LNCAP (cell line): ENCODE measurements at regions not wholly inside any gene's neighbourhood (a gene's known extent, or its start where the extent isn't known, plus 50 kb on each side); places are given as distances from the start of the nearest gene placed in this dataset.

Experiments
- TF ChIP-seq, protein P1 (sequence below): fragments of 450-650 bp; IDR thresholded peaks from 2 replicates; pipeline ENCODE4 v1.5.1; 2017; ENCODE audit warnings: mild to moderate bottlenecking

DNA sequence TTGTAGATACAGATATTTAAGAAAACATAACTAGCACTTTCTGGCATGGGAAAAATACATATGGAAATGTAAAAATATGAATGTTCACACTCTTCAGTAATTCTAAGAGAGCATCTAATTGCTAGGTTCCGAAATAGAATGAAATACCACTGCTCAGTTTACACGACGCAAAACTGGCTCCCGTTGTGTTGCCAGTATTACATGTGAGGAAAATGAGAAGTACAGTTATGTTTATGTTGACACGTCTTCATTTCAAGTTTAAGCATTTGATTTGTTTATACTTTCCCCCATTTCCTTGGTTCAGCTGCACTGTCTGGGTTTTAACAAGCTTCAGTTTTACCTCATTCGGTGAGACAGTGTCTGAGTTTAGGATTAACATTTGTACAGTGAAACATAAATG is 275.8 kb upstream of the SEMA3D start:
- TF ChIP-seq, protein P1, sequence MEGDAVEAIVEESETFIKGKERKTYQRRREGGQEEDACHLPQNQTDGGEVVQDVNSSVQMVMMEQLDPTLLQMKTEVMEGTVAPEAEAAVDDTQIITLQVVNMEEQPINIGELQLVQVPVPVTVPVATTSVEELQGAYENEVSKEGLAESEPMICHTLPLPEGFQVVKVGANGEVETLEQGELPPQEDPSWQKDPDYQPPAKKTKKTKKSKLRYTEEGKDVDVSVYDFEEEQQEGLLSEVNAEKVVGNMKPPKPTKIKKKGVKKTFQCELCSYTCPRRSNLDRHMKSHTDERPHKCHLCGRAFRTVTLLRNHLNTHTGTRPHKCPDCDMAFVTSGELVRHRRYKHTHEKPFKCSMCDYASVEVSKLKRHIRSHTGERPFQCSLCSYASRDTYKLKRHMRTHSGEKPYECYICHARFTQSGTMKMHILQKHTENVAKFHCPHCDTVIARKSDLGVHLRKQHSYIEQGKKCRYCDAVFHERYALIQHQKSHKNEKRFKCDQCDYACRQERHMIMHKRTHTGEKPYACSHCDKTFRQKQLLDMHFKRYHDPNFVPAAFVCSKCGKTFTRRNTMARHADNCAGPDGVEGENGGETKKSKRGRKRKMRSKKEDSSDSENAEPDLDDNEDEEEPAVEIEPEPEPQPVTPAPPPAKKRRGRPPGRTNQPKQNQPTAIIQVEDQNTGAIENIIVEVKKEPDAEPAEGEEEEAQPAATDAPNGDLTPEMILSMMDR, result no peak

DNA sequence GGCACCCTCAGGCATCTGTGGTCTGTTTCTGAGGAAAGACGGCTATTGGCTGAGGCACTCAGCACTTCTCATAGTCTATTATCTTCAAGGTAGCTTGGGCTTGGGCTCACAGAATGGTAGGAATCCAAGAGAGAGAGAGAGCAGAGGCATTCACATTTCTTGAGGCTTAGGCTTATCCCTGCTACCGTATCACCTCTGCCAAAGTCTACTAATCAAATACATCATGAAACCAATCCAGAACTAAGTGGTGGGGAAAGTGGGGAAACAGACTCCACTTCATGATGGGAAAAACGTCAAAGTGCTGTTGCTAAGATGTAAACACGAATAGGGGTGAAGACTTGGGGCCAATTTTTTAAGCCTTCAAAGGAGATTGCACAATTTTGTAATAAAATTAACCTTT is 271.1 kb upstream of the SEMA3D start:
- TF ChIP-seq, protein P1, result no peak

DNA sequence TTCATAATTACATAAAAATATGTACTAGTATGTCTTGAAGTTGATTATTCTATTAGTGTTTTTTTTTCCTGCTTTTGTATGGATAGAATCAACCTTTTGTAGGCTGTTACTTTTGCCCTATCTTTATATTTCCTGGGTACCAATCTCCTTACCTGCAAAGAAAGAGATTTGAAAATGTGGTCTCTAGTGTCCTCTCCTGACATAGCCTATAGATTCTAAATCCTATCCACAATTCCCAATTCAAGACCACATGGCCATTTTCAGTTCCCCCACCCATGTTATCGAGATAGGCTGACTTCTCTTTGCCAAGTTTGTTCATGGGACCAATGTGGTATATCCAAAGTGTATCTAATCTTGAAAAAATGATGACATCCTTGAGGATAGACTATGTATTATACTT is 269.4 kb upstream of the SEMA3D start:
- TF ChIP-seq, protein P1, result no peak

DNA sequence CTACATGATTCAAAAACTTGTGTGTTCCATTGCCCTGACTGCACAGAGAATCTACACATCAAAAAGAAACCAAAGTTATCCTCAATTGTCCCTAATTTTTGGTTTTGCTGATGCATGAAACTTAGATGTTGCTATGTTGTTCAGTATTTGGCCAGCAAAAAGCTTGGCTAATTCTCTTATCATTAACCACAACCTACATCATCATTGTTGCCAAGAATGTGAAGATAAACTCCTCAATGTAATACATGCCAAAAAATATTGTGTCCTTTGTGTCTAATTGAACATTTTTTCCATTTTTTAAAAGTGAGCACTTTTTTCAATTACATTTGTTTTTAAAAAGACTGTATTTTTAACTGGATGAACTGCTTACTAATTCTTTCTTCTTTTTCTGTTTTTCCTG is 268.0 kb upstream of the SEMA3D start:
- TF ChIP-seq, protein P1, result no peak

DNA sequence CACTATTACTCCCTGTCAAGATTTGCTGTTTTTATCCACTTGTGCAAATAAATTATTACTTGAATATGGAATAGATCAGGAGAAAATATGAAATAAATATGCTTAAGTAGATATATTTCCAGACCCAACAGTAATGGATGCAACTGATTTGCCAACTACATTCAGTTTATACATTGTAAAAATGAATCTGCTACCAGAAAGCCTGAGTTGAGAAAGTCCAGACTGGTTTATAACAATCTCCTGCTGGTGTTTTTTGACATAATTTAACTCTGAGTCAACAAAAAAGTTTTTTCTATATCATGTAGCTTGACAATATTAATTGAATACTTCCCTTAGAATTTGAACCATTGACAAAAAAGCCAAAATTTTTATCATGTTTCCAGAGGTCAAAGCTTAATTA is 265.8 kb upstream of the SEMA3D start:
- TF ChIP-seq, protein P1, result no peak

DNA sequence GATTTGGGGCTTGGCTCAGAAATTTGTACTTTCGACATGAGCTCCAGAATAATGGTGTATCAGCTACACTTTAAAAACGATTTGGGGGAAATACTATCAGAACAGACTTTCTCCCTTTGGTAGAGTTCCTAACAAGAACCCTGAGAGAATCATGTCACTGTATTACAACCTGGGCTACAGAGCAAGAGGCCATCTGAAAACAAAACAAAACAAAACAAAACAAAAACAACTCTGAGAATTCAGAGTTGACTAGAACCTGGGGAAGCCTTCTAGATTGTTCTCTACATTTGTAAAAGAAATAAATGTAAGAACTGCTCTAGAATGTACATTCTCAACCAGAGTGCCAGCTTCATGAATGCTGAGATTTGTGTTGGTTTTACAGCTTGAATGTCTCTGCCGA is 262.6 kb upstream of the SEMA3D start:
- TF ChIP-seq, protein P1, result no peak

DNA sequence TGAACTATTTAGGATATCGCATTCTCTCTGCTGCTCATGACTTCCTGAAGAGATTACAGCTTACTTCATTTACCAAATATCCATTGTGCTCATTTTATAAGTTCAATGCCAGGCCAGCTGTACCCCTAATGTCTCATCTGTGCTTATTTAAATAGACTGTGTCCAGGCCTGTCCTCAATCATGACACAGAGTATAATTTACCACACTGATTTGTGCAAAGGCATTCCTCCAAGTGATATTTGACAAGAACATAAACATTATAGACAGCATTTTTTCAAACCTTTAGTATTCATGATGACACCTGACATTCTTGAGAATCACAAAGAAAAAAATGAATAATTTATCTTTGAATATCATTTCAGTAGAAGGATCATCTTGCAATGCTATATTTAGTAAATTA is 260.1 kb upstream of the SEMA3D start:
- TF ChIP-seq, protein P1, result no peak

DNA sequence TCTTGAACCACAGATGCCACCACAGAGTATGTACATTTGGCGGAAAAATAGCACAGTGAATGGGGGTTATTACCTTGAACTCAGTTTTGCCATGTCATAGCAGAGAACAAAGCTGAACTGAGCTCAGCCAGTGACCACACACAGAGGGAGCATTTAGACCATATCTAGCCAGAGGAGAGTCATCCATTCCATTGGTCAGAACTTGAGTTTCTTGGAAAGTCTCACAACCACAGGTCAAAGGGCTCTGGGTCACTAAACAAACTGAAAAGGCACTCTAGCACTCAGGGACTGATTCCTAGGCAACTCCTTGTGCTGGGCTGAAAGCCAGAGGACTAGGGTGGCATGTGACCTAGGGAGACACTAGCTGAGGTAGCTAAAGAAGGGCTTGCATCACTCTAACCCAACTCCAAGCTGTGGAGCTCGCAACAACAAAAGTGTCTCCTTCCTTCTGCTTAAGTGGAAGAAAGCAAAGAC is 239.7 kb upstream of the SEMA3D start:
- TF ChIP-seq, protein P1, result no peak
